ENCODE measurements at regions not wholly inside any gene's neighbourhood (a gene's known extent, or its start where the extent isn't known, plus 50 kb on each side); places are given as distances from the start of the nearest gene placed in this dataset.
"Not testable (repeated sequence)": the region's sequence is repeated elsewhere in the genome, so short reads cannot be mapped to it uniquely, and the experiment has no call there.

- peak; percentile 44 for TF ChIP-seq CTCF (IDR thresholded peaks at IDR 0.05; ENCODE audit: borderline replicate concordance, extremely low read depth, low read length, poor library complexity, severe bottlenecking)
- TF ChIP-seq EZH2 (IDR thresholded peaks at IDR 0.05; ENCODE audit: borderline replicate concordance, low read depth, low read length, severe bottlenecking) = not testable (repeated sequence)
These were observed 2169.0 kb upstream of the DEFB115 start for GRCh38 chr20:29088472-29088871.
